Astrocyte of the spinal cord (primary cell): ENCODE measurements at regions not wholly inside any gene's neighbourhood (a gene's known extent, or its start where the extent isn't known, plus 50 kb on each side); places are given as distances from the start of the nearest gene placed in this dataset.

Experiments
- DNase-seq: peaks from one replicate; pipeline ENCODE4 v3.0.0; 2011; ENCODE audit warnings: low read depth, low spot score
- H3K4me3 ChIP-seq: 2 replicates; pipeline ENCODE4 v1.5.1; 2011; ENCODE audit warnings: low read depth, mild to moderate bottlenecking, low read length, moderate library complexity
- in situ Hi-C: cut with HindIII; loops from 2 replicates; pipeline ENCODE4 v1.10.0; 2017; ENCODE audit warnings: low sequenced_read_pairs
- TF ChIP-seq, protein P1 (sequence below): IDR thresholded peaks from 2 replicates; pipeline ENCODE4 v1.5.1; 2012; ENCODE audit warnings: low read depth, mild to moderate bottlenecking, low read length, inconsistent platforms

- DNase-seq = no peak
- TF ChIP-seq, protein P1, sequence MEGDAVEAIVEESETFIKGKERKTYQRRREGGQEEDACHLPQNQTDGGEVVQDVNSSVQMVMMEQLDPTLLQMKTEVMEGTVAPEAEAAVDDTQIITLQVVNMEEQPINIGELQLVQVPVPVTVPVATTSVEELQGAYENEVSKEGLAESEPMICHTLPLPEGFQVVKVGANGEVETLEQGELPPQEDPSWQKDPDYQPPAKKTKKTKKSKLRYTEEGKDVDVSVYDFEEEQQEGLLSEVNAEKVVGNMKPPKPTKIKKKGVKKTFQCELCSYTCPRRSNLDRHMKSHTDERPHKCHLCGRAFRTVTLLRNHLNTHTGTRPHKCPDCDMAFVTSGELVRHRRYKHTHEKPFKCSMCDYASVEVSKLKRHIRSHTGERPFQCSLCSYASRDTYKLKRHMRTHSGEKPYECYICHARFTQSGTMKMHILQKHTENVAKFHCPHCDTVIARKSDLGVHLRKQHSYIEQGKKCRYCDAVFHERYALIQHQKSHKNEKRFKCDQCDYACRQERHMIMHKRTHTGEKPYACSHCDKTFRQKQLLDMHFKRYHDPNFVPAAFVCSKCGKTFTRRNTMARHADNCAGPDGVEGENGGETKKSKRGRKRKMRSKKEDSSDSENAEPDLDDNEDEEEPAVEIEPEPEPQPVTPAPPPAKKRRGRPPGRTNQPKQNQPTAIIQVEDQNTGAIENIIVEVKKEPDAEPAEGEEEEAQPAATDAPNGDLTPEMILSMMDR = no peak
- in situ Hi-C loops = no loop called here
- no peak overlapping the region for H3K4me3 ChIP-seq
Measured at GRCh38 chr4:155535802-155536454, 130.7 kb upstream of the GUCY1A1 start.

DNA sequence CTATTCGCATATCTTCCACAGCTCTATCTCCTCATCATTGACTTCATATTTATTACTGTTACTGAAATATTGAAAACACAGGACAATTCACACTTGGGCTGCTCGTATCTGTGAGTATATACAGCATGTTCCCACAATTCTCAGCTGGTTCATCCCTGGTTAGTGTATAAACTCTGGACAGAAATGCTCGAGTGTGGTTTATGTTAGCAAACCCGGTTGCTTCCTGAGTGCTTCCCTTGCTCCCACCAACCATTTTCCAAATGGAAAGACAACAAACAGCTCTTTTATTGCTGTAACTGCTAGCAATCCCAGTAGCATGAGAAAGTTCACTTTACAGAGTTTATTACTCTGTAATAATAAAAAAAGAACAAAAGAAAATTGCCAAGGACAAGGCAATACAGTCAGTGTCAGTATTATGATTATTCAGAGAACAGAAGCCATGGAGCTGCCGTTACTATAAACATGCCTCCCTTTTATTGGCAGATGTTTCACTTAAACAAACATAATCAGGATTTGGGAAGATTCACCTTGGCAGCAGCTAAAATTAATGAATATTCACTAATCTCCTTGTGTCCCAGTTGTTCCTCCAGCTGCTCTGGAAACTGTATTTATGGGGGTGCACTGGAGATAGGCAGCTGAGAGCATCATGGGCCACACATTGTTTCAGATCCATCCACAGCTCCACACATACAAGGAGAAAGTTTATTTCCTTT lies 134.1 kb upstream of the GUCY1A1 start:
- TF ChIP-seq, protein P1 = no peak
- H3K4me3 ChIP-seq = no peak overlapping the region
- DNase-seq = no peak
- in situ Hi-C loops = no loop called here

- TF ChIP-seq, protein P1 = no peak
- no peak overlapping the region for H3K4me3 ChIP-seq
- DNase-seq = no peak
- in situ Hi-C loops = no loop called here
Measured at GRCh38 chr4:155530857-155531256, 135.8 kb upstream of the GUCY1A1 start.

- in situ Hi-C loops = no loop called here
- no peak overlapping the region for H3K4me3 ChIP-seq
- TF ChIP-seq, protein P1 = no peak
- DNase-seq = no peak
Measured at GRCh38 chr4:155530290-155530689, 136.4 kb upstream of the GUCY1A1 start.

DNA sequence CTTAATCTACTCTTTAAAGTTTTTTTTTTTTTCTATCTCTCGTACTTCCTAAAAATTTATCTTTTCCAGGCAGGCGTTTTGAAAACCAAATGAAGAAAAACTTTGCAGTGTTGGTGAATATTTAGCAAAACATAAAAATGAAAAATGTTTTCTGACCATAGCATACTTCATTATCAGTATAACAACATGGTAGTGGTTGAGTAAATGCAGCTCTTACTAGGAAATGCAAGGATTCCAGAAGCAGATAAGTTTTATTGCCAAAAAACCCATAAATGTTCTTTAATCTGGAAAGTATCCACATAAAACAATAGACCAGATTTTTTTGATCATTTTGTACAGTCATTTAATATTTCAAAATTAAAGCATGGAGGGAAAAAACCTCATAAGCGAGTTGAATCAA lies 136.9 kb upstream of the GUCY1A1 start:
- no peak for DNase-seq
- in situ Hi-C loops = no loop called here
- no peak overlapping the region for H3K4me3 ChIP-seq
- TF ChIP-seq, protein P1 = no peak

DNA sequence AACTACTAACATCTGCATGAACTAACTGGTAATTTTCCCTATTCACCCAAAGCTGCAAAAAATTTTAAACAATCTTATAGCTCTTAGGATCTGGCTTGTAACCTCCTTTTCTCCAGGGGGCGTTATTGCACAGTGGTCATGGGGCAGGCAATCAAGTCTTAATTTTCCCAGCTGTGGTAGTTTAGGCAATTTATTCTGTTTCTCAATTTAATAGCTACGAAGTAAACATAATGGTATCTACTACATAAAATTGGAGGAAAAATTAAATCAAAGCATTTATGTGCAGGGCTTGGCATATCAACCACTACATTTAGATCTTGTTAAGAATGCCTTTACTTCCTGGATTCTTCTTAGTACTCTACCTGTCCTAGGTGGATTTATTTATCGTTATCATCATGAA lies 137.4 kb upstream of the GUCY1A1 start:
- in situ Hi-C loops = no loop called here
- no peak for DNase-seq
- TF ChIP-seq, protein P1 = peak; percentile 37
- H3K4me3 ChIP-seq = no peak overlapping the region
